Liver (tissue), 3 donors: ENCODE measurements at regions not wholly inside any gene's neighbourhood (a gene's known extent, or its start where the extent isn't known, plus 50 kb on each side); places are given as distances from the start of the nearest gene placed in this dataset.

Experiments used
- CTCF ChIP-seq: fragments of 150-350 bp; IDR thresholded peaks from 2 replicates; pipeline ENCODE4 v1.5.1; 2017; ENCODE audit warnings: improper control_type of control experiment, low read depth, low read length; ENCODE audit not compliant: missing input control
- FOXA2 ChIP-seq: IDR thresholded peaks from 2 replicates; pipeline ENCODE4 v1.6.1; 2016; ENCODE audit warnings: antibody characterized with exemption
- GABPA ChIP-seq, 2 donors: IDR thresholded peaks in 1 of 2; conservative IDR thresholded peaks in 1 of 2; 2 replicates each; pipeline ENCODE4 v1.6.1; 2016; ENCODE audit warnings: antibody characterized with exemption in 2 of 2, mild to moderate bottlenecking in 1 of 2, moderate library complexity in 1 of 2
- JUND ChIP-seq, 2 donors: IDR thresholded peaks; 2 replicates each; pipeline ENCODE4 v1.6.1; 2016; ENCODE audit warnings: antibody characterized with exemption in 2 of 2
- RAD21 ChIP-seq, 2 donors: IDR thresholded peaks; 2 replicates each; pipeline ENCODE4 v1.6.1; 2016; ENCODE audit warnings: antibody characterized with exemption in 2 of 2, mild to moderate bottlenecking in 2 of 2
- REST ChIP-seq: IDR thresholded peaks from 2 replicates; pipeline ENCODE4 v1.6.1; 2016; ENCODE audit warnings: antibody characterized with exemption, mild to moderate bottlenecking
- SP1 ChIP-seq: IDR thresholded peaks from 2 replicates; pipeline ENCODE4 v1.6.1; 2018; ENCODE audit warnings: antibody characterized with exemption, mild to moderate bottlenecking
- TAF1 ChIP-seq: conservative IDR thresholded peaks from 2 replicates; pipeline ENCODE4 v1.6.1; 2016; ENCODE audit warnings: antibody characterized with exemption, mild to moderate bottlenecking
- YY1 ChIP-seq: IDR thresholded peaks from 2 replicates; pipeline ENCODE4 v1.6.1; 2016; ENCODE audit warnings: antibody characterized with exemption, mild to moderate bottlenecking
- TF ChIP-seq, protein P1 (sequence below): IDR thresholded peaks from 2 replicates; pipeline ENCODE4 v1.6.1; 2016; ENCODE audit warnings: antibody characterized with exemption
- TF ChIP-seq, protein P2 (sequence below): IDR thresholded peaks from 2 replicates; pipeline ENCODE4 v1.6.1; 2016; ENCODE audit warnings: antibody characterized with exemption
- TF ChIP-seq, protein P3 (sequence below): IDR thresholded peaks from 2 replicates; pipeline ENCODE4 v1.6.1; 2016; ENCODE audit warnings: antibody characterized with exemption
- donor health status: healthy.
- donor health status: healthy.

GRCh38 chr2:23171108-23171507, 213.9 kb upstream of the KLHL29 start:
- TF ChIP-seq CTCF (no peak), REST (no peak), GABPA (IDR thresholded peaks at IDR 0.05 in 1 of 2, conservative IDR thresholded peaks at IDR 0.05 in 1 of 2) (no peak), FOXA2 (no peak), YY1 (no peak), TAF1 (no peak), RAD21 (IDR thresholded peaks at IDR 0.05) (no peak), SP1 (no peak), JUND (IDR thresholded peaks at IDR 0.05) (no peak)
- TF ChIP-seq, protein P1, sequence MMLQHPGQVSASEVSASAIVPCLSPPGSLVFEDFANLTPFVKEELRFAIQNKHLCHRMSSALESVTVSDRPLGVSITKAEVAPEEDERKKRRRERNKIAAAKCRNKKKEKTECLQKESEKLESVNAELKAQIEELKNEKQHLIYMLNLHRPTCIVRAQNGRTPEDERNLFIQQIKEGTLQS = no peak
- TF ChIP-seq, protein P2, sequence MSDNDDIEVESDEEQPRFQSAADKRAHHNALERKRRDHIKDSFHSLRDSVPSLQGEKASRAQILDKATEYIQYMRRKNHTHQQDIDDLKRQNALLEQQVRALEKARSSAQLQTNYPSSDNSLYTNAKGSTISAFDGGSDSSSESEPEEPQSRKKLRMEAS = no peak
- TF ChIP-seq, protein P3, sequence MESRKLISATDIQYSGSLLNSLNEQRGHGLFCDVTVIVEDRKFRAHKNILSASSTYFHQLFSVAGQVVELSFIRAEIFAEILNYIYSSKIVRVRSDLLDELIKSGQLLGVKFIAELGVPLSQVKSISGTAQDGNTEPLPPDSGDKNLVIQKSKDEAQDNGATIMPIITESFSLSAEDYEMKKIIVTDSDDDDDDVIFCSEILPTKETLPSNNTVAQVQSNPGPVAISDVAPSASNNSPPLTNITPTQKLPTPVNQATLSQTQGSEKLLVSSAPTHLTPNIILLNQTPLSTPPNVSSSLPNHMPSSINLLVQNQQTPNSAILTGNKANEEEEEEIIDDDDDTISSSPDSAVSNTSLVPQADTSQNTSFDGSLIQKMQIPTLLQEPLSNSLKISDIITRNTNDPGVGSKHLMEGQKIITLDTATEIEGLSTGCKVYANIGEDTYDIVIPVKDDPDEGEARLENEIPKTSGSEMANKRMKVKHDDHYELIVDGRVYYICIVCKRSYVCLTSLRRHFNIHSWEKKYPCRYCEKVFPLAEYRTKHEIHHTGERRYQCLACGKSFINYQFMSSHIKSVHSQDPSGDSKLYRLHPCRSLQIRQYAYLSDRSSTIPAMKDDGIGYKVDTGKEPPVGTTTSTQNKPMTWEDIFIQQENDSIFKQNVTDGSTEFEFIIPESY = no peak
